Retinal pigment epithelial cell (primary cell): ENCODE measurements at regions not wholly inside any gene's neighbourhood (a gene's known extent, or its start where the extent isn't known, plus 50 kb on each side); places are given as distances from the start of the nearest gene placed in this dataset.

Experiments used
- DNase-seq: peaks from one replicate; pipeline ENCODE4 v3.0.0-alpha.2; 2010; ENCODE audit warnings: low read depth
- H3K4me3 ChIP-seq: 2 replicates; pipeline ENCODE4 v1.5.1; 2011; ENCODE audit warnings: mild to moderate bottlenecking, low read length, control low read depth, moderate library complexity
- CTCF ChIP-seq: conservative IDR thresholded peaks from 2 replicates; pipeline ENCODE4 v1.5.1; 2011; ENCODE audit warnings: low read depth, low read length, control low read depth, inconsistent platforms

GRCh38 chr1:186750257-186750656 lies 70.0 kb upstream of the PTGS2 start:
- DNase-seq: no peak
- no peak overlapping the region for H3K4me3 ChIP-seq
- no peak for TF ChIP-seq CTCF

GRCh38 chr1:186749820-186750219 lies 69.6 kb upstream of the PTGS2 start:
- no peak for DNase-seq
- no peak for TF ChIP-seq CTCF
- H3K4me3 ChIP-seq: no peak overlapping the region

GRCh38 chr1:186747661-186748060 lies 67.4 kb upstream of the PTGS2 start:
- DNase-seq: no peak
- no peak for TF ChIP-seq CTCF
- no peak overlapping the region for H3K4me3 ChIP-seq

- no peak for DNase-seq
- TF ChIP-seq CTCF: no peak
- no peak overlapping the region for H3K4me3 ChIP-seq
Measured at GRCh38 chr1:186745531-186746146, 65.4 kb upstream of the PTGS2 start.

- H3K4me3 ChIP-seq: no peak overlapping the region
- no peak for TF ChIP-seq CTCF
- no peak for DNase-seq
Measured at GRCh38 chr1:186741640-186742039, 61.4 kb upstream of the PTGS2 start.

GRCh38 chr1:186740324-186740723 lies 60.1 kb upstream of the PTGS2 start:
- TF ChIP-seq CTCF: no peak
- no peak overlapping the region for H3K4me3 ChIP-seq
- no peak for DNase-seq

- H3K4me3 ChIP-seq: no peak overlapping the region
- no peak for DNase-seq
- TF ChIP-seq CTCF: no peak
Measured at GRCh38 chr1:186739515-186739914, 59.3 kb upstream of the PTGS2 start.
